Progenitor cell of endocrine pancreas (in vitro differentiated cells): ENCODE measurements at regions not wholly inside any gene's neighbourhood (a gene's known extent, or its start where the extent isn't known, plus 50 kb on each side); places are given as distances from the start of the nearest gene placed in this dataset.

Experiments used
- DNase-seq: peaks from one replicate; pipeline ENCODE4 v3.0.0; 2021; ENCODE audit warnings: low spot score; ENCODE audit not compliant: unreplicated experiment
- H3K27ac Mint-ChIP-seq: 2 replicates; pipeline ENCODE4 v1.8.0; 2021; ENCODE audit warnings: mild to moderate bottlenecking, moderate library complexity, mixed read lengths
- H3K27me3 Mint-ChIP-seq: 2 replicates; pipeline ENCODE4 v1.8.0; 2021; ENCODE audit warnings: mixed read lengths
- H3K36me3 Mint-ChIP-seq: 2 replicates; pipeline ENCODE4 v1.8.0; 2022; ENCODE audit warnings: mixed read lengths; ENCODE audit not compliant: insufficient read depth
- H3K4me1 Mint-ChIP-seq: 2 replicates; pipeline ENCODE4 v1.8.0; 2021; ENCODE audit warnings: low read depth, mixed read lengths
- H3K4me3 Mint-ChIP-seq: 2 replicates; pipeline ENCODE4 v1.8.0; 2021; ENCODE audit warnings: low read depth, mild to moderate bottlenecking, moderate library complexity, mixed read lengths
- H3K9me3 Mint-ChIP-seq: 2 replicates; pipeline ENCODE4 v1.8.0; 2021; ENCODE audit warnings: low read depth, mixed read lengths
- CTCF ChIP-seq: fragments of 200-600 bp; sonication (generic); IDR thresholded peaks from one replicate; pipeline ENCODE4 v1.5.0; 2021; ENCODE audit warnings: antibody characterized with exemption, mild to moderate bottlenecking; ENCODE audit not compliant: unreplicated experiment

GRCh38 chr6:56751604-56752003 is 108.9 kb upstream of the DST start:
- Mint-ChIP-seq H3K27me3 (no peaks in the 10 kb centered on the region), H3K9me3 (no peaks in the 10 kb centered on the region), H3K4me1 (peaks cover 20% of the 10 kb centered on the region), H3K27ac (no peak overlapping the region), H3K36me3 (no peaks in the 10 kb centered on the region), H3K4me3 (no peak overlapping the region)
- TF ChIP-seq CTCF = no peak
- DNase-seq = no peak

- peaks cover 15% of the 10 kb centered on the region for H3K4me1 Mint-ChIP-seq
- no peak for TF ChIP-seq CTCF
Measured at GRCh38 chr6:56750686-56751085, 108.0 kb upstream of the DST start.

DNA sequence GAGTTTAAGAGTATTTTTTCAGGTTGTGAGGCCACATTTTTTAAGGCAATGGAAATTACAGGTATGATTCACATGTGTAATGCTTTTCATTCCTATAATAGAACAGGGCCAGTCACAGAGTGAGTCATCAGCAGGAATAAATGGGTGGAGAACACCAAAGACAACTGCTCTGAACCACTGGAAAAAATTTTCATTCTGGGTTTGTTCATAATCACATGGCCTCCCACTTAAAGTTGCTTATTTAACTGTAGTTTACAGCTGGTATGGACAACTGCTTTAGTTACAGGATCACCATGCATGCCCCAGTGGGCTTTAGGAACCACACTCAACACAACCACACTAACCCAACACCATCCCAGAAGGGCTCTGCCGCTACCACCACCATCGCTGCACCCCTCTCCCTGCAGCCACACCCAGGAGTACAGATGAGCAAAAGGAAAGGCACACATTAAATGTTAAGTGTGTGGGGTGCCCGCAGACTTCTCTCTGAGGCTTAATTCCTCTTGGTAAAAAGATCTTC is 107.0 kb upstream of the DST start:
- no peak for TF ChIP-seq CTCF
- no peak for DNase-seq
- Mint-ChIP-seq H3K9me3 (no peaks in the 10 kb centered on the region), H3K36me3 (no peaks in the 10 kb centered on the region), H3K27ac (no peak overlapping the region), H3K4me1 (peaks cover 17% of the 10 kb centered on the region), H3K4me3 (no peak overlapping the region), H3K27me3 (no peaks in the 10 kb centered on the region)

More at GRCh38 chr6:56750686-56751085, 108.0 kb upstream of the DST start:
- H3K4me3 Mint-ChIP-seq = no peak overlapping the region
- no peaks in the 10 kb centered on the region for H3K36me3 Mint-ChIP-seq
- no peak for DNase-seq
- no peaks in the 10 kb centered on the region for H3K9me3 Mint-ChIP-seq
- no peak overlapping the region for H3K27ac Mint-ChIP-seq
- H3K27me3 Mint-ChIP-seq = no peaks in the 10 kb centered on the region

- H3K27ac Mint-ChIP-seq = peak overlapping the region; percentile 57
- no peak for TF ChIP-seq CTCF
- no peaks in the 10 kb centered on the region for H3K36me3 Mint-ChIP-seq
- no peaks in the 10 kb centered on the region for H3K9me3 Mint-ChIP-seq
- no peak for DNase-seq
- peaks cover 35% of the 10 kb centered on the region for H3K4me1 Mint-ChIP-seq
- no peaks in the 10 kb centered on the region for H3K27me3 Mint-ChIP-seq
- H3K4me3 Mint-ChIP-seq = no peak overlapping the region
Measured at GRCh38 chr6:56746767-56747504, 104.2 kb upstream of the DST start.

DNA sequence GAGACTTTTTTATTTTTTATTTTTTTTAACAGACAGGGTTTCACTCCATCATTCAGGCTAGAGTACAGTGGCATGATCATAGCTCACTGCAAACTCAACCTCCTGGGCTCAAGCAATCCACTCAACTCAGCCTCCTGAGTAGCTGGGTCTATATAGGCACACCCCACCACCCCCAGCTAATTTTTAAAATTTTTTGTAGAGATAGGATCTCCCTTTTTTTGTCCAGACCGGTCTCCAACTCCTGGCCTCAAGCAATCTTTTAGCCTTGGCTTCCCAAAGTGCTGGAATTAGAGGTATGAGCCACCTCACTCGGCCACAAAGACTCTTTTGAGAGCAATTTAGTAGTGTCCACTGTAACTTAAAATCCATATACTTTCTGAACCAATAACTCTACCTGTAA is 103.3 kb upstream of the DST start:
- TF ChIP-seq CTCF = no peak
- Mint-ChIP-seq H3K9me3 (no peaks in the 10 kb centered on the region), H3K36me3 (no peaks in the 10 kb centered on the region), H3K4me3 (no peak overlapping the region), H3K4me1 (peaks cover 38% of the 10 kb centered on the region), H3K27ac (peak overlapping the region; percentile 30), H3K27me3 (no peaks in the 10 kb centered on the region)
- no peak for DNase-seq
